Suprapubic skin (tissue), 3 donors: ENCODE measurements at regions not wholly inside any gene's neighbourhood (a gene's known extent, or its start where the extent isn't known, plus 50 kb on each side); places are given as distances from the start of the nearest gene placed in this dataset.

Experiments used
- CTCF ChIP-seq, 2 donors: fragments of 200-600 bp in 1 of 2; fragments of 450-650 bp in 1 of 2; sonication (generic) in 1 of 2; IDR thresholded peaks; one replicate each; pipeline ENCODE4 v1.5.1; 2016 to 2019; ENCODE audit warnings: antibody characterized with exemption in 2 of 2, mild to moderate bottlenecking in 1 of 2, moderate library complexity in 1 of 2
- EP300 ChIP-seq: sonication (generic); formaldehyde crosslinking; IDR thresholded peaks from one replicate; pipeline ENCODE4 v1.6.1; 2017; ENCODE audit warnings: antibody characterized with exemption

- TF ChIP-seq CTCF (IDR thresholded peaks at IDR 0.05), result no peak
- TF ChIP-seq EP300, result no peak
Observed at GRCh38 chr13:80889829-80890228, 548.9 kb upstream of the SPRY2 start.
